A673 (cell line): ENCODE measurements at regions not wholly inside any gene's neighbourhood (a gene's known extent, or its start where the extent isn't known, plus 50 kb on each side); places are given as distances from the start of the nearest gene placed in this dataset.

Experiments used
- BruUV-seq: library from RNA; stranded (reverse); fragments of 400-500 nt; replicated peaks from 2 replicates; lab custom pipeline; 2021; lab: Mats Ljungman, UMichigan
- CTCF ChIA-PET: fragments of 300-600 bp; sonication (Branson Sonifier 250); formaldehyde crosslinking; loops from one replicate; lab custom pipeline; 2022; ENCODE audit warnings: antibody characterized with exemption; lab: Charles Lee
- POLR2A ChIA-PET: fragments of 300-600 bp; sonication (Branson Sonifier 250); formaldehyde crosslinking; loops from one replicate; lab custom pipeline; 2022; ENCODE audit warnings: antibody characterized with exemption; ENCODE audit not compliant: low non-redundant PET; lab: Charles Lee
- DNase-seq: peaks from one replicate; pipeline ENCODE4 v3.0.0-alpha.2; 2015; ENCODE audit warnings: low spot score
- H3K27ac ChIP-seq: fragments of 200-600 bp; sonication (generic); 2 replicates; pipeline ENCODE4 v1.5.1; 2016; ENCODE audit warnings: mixed run types, low read depth, mild to moderate bottlenecking, mixed read lengths, antibody characterized with exemption, low read length; ENCODE audit not compliant: poor library complexity, severe bottlenecking
- H3K27me3 ChIP-seq: fragments of 200-600 bp; sonication (generic); replicated peaks from 2 replicates; pipeline ENCODE4 v1.6.1; 2017; ENCODE audit warnings: mixed run types, low read depth, mild to moderate bottlenecking, mixed read lengths, antibody characterized with exemption, low read length; ENCODE audit not compliant: insufficient read depth, poor library complexity
- H3K36me3 ChIP-seq: fragments of 200-600 bp; sonication (generic); 2 replicates; pipeline ENCODE4 v1.6.1; 2016; ENCODE audit warnings: mixed run types, mild to moderate bottlenecking, mixed read lengths, antibody characterized with exemption, low read length; ENCODE audit not compliant: insufficient read depth, poor library complexity, severe bottlenecking
- H3K4me1 ChIP-seq: fragments of 200-600 bp; sonication (generic); 2 replicates; pipeline ENCODE4 v1.6.1; 2017; ENCODE audit warnings: mixed run types, mild to moderate bottlenecking, mixed read lengths, antibody characterized with exemption, low read length; ENCODE audit not compliant: insufficient read depth, poor library complexity, severe bottlenecking
- H3K4me3 ChIP-seq: fragments of 200-600 bp; sonication (generic); 2 replicates; pipeline ENCODE4 v1.5.1; 2016; ENCODE audit warnings: low read depth, mixed run types, mild to moderate bottlenecking, mixed read lengths, low read length; ENCODE audit not compliant: poor library complexity, severe bottlenecking
- H3K9me3 ChIP-seq: fragments of 200-600 bp; sonication (generic); 2 replicates; pipeline ENCODE4 v1.6.1; 2016; ENCODE audit warnings: mixed run types, low read depth, mild to moderate bottlenecking, mixed read lengths, antibody characterized with exemption, low read length; ENCODE audit not compliant: poor library complexity, severe bottlenecking
- CTCF ChIP-seq: fragments of 300-800, 200-600 bp; sonication (generic); conservative IDR thresholded peaks from 2 replicates; pipeline ENCODE4 v1.5.1; 2017; ENCODE audit warnings: low read depth, mild to moderate bottlenecking, antibody characterized with exemption, low read length, moderate library complexity, mixed read lengths
- EZH2 ChIP-seq: fragments of 200-600 bp; sonication (generic); IDR thresholded peaks from 2 replicates; pipeline ENCODE4 v1.6.1; 2017; ENCODE audit warnings: borderline replicate concordance, low read depth, mild to moderate bottlenecking, mixed read lengths, antibody characterized with exemption, low read length; ENCODE audit not compliant: poor library complexity, severe bottlenecking
- intact Hi-C: fragments of 100-400 bp; cut with micrococcal nuclease; formaldehyde crosslinking; loops from one replicate; pipeline ENCODE4 v1.10.0; 2022; ENCODE audit not compliant: unreplicated experiment

DNA sequence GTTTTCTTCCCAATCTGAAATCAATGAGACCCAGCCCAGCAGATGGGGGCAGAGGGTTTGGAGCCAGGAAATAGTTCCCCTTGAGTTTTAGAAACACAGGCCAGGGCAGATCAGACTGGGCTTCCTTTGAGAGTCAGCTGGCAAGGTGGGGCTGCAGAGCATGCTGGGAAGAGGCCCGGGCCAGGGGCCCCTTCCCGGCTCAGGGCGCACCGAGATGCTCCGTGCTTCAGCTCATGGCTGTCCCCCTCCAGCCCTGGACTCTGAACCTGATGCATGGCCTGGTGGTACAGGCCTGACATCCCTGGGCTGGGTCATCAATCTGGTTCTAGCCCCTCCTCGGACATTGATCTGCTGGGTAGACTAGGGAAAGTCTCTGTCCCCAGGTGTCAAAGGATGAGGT, 65.1 kb upstream of the RUNX3 start:
- Histone ChIP-seq H3K27ac (no peak overlapping the region), H3K9me3 (no peaks in the 10 kb centered on the region), H3K36me3 (no peaks in the 10 kb centered on the region), H3K27me3 (no peaks in the 10 kb centered on the region), H3K4me1 (no peaks in the 10 kb centered on the region), H3K4me3 (no peak overlapping the region)
- no peak for TF ChIP-seq CTCF
- TF ChIP-seq EZH2, result no peak
- BruUV-seq, result no TSS peak
- POLR2A ChIA-PET, result no interaction called here
- CTCF ChIA-PET, result no interaction called here
- no peak for DNase-seq
- intact Hi-C loops, result no loop called here

DNA sequence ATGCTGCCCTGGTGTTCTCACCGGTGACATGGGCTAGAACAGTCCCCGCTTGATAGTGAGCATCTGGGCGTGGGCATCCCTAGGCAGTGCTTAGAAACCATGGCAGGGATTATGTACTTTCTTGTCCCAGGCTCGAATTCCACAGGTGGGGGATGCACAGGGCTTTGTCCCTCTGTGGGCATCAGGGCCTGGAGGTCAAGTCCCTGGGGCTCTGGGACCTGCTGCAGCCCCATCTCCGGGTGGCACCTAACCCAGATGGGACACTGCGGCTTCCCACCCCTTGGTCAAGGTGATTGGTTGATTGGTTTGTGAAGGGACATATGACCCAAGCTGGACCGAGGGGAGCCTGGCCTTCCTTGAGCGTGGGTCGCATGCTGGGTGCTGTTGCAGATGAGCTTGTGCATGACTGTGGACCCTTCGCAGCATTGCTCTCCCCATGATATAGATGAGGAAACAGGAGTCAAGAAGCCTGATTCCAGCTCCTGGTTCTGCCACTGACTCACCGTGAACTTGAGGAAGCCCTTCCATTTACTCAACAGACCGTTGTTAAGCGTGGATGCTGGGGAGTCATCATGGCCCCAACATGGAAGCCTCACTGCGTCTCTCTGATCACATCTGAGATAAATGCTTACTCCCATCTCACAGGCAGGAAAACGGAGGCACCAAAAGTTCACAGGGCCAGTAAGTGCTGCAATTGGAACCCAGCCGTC, 64.0 kb upstream of the RUNX3 start:
- Histone ChIP-seq H3K27me3 (no peaks in the 10 kb centered on the region), H3K4me1 (no peaks in the 10 kb centered on the region), H3K27ac (no peak overlapping the region), H3K4me3 (no peak overlapping the region), H3K36me3 (no peaks in the 10 kb centered on the region), H3K9me3 (no peaks in the 10 kb centered on the region)
- BruUV-seq, result no TSS peak
- TF ChIP-seq EZH2, result no peak
- no peak for TF ChIP-seq CTCF
- POLR2A ChIA-PET, result no interaction called here
- CTCF ChIA-PET, result no interaction called here
- intact Hi-C loops, result no loop called here
- DNase-seq, result no peak

GRCh38 chr1:24992761-24993211, 62.7 kb upstream of the RUNX3 start:
- Histone ChIP-seq H3K4me1 (no peaks in the 10 kb centered on the region), H3K4me3 (no peak overlapping the region), H3K36me3 (no peaks in the 10 kb centered on the region), H3K27me3 (no peaks in the 10 kb centered on the region), H3K9me3 (no peaks in the 10 kb centered on the region), H3K27ac (no peak overlapping the region)
- ChIA-PET POLR2A (no interaction called here), CTCF (no interaction called here)
- TF ChIP-seq EZH2, result no peak
- no peak for TF ChIP-seq CTCF
- no peak for DNase-seq
- intact Hi-C loops, result no loop called here
- BruUV-seq, result no TSS peak
